Kasumi-1 (cell line): ENCODE measurements at regions not wholly inside any gene's neighbourhood (a gene's known extent, or its start where the extent isn't known, plus 50 kb on each side); places are given as distances from the start of the nearest gene placed in this dataset.

Experiments
- DNase-seq, 2 experiments: peaks; one replicate each; lab custom pipeline; 2025; lab: John Stamatoyannopoulos, UW

- DNase-seq: no peak
Observed at GRCh38 chr1:90200646-90201205, 205.8 kb downstream of the ZNF326 start.

DNA sequence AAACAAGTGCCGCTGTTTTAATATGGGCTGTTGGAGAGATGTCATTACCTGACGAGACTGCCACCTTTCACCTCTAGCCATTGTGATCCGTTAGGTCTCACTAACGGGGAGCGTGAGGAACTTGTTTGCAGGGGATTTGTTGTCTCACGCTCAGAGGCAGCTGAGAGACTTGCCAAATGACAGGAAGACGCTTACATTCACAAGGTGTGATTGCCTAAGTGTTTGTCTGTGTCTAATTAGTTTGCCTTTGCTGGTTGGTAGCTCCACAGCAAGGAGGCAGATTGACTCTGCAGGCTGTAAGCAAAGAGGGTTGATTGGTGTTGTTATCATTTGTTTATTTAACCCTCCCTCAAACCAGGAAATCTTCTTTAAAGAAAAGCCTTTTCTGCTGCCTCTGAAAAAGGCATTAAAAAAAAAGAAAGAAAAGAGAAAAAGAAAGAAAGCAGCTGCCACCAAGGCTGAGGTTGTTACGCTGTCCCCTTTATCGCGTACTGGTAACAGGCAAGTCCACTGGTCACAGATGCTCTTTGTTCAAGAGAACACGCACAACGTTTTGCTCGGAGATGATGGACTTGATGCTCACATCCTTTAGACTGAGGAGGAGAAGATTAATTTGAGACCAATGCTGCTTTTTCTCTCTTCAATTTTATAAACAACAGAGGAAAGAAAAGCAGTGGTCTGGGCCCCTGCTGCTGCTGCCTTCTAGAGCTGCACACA lies 203.9 kb downstream of the ZNF326 start:
- DNase-seq: no peak

- DNase-seq: no peak
Observed at GRCh38 chr1:90193116-90193515, 198.2 kb downstream of the ZNF326 start.

GRCh38 chr1:90192408-90192807 lies 197.5 kb downstream of the ZNF326 start:
- no peak for DNase-seq

GRCh38 chr1:90190523-90190922 lies 195.6 kb downstream of the ZNF326 start:
- DNase-seq: no peak

GRCh38 chr1:90189889-90190288 lies 195.0 kb downstream of the ZNF326 start:
- DNase-seq: no peak

DNA sequence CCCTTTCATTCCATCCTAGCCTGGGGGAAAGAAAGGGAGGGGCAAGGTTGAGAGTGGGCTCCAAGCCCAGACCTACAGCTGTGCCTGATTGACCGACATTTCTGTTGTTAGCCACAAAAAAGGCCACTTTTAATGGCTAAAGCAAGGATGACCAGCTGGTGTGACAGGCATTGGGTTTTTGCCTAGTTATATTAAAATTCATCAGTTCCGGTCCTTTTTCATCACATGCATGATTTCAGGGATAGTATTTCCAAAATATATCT lies 192.3 kb downstream of the ZNF326 start:
- DNase-seq: no peak

DNA sequence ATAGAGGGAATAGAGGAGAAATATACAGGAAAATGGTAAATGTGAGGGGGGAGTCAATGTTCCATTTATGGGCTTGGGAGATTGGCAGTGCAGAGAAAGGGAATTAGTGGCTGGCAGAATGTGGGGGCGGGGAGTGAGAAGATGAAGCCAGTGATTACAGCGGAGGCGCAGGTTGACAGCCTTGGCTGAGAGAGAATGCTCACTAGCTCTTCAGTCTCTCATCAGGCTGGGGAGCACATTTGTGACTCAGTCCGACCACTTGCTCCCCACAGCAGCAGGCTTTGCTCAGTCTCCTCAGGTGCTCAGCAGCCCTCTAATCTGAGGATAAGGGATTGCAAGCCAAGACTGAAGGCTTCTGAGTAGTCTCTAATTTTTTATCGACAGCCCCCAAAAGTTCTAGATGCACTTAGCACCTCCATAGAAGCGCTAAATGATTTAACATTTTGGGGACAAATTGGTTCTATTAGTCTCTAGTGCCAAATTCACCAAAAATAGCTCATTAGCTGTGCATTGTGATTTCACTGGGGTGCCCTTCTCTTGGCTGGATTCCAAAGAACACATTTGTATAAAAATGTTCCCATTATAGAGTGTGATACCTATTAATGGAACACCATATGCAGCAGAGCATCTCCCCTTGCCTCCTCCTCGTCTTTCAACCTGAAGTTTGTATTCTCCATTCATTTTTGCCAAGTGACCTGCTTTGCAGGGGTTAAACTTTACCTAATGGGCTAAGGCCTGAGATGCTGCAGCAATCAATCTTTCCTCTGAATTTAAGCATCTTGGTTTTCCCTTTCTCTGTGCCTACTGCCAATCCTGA lies 191.8 kb downstream of the ZNF326 start:
- no peak for DNase-seq

- no peak for DNase-seq
Observed at GRCh38 chr1:90176530-90176929, 181.6 kb downstream of the ZNF326 start.

GRCh38 chr1:90175490-90176167 lies 180.7 kb downstream of the ZNF326 start:
- no peak for DNase-seq

- DNase-seq: no peak
Observed at GRCh38 chr1:90174246-90174645, 179.3 kb downstream of the ZNF326 start.

DNA sequence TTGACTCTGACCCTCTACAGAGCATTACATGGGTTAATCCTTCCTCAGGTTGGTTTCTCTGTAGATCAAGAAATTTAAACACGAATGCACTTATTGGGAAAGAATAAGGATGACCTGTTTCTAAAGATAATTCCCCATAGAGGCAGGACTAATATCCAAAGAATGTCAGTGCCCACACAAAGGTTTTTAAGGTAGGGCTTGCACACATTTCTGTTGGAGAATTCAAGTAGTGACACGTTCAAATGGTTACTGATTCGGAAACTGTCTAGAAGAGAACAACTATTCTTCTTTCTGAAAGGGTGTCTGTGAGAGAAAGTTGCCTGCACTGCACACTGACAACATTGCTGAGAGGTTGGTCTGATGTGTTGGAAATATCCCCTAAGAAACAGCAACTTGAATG lies 167.3 kb downstream of the ZNF326 start:
- no peak for DNase-seq

- no peak for DNase-seq
Observed at GRCh38 chr1:90161625-90162024, 166.7 kb downstream of the ZNF326 start.

GRCh38 chr1:90155721-90156487 lies 161.0 kb downstream of the ZNF326 start:
- no peak for DNase-seq

- DNase-seq: no peak
Observed at GRCh38 chr1:90154711-90155110, 159.8 kb downstream of the ZNF326 start.

- no peak for DNase-seq
Observed at GRCh38 chr1:90149101-90149500, 154.2 kb downstream of the ZNF326 start.

GRCh38 chr1:90147093-90147492 lies 152.2 kb downstream of the ZNF326 start:
- no peak for DNase-seq

DNA sequence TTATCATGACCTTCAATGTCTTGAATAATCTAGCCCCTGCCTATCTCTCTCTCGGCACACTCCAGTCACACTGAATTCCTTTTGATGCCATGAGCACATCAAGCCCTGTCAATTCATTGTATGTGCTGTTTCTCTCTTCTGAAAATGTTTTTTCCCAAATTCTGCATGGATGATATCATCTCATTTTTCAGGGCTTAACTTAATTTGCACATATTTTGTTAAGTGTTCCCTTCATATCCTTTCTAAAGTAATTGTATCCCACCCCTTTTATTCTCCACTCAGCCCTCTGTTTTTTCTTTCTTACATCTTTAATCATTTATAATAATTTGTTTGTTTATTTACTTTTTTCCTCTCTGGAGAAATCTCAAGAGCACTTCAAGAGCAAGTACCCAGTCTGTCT lies 149.9 kb downstream of the ZNF326 start:
- DNase-seq: no peak

GRCh38 chr1:90143591-90143990 lies 148.7 kb downstream of the ZNF326 start:
- DNase-seq: no peak

DNA sequence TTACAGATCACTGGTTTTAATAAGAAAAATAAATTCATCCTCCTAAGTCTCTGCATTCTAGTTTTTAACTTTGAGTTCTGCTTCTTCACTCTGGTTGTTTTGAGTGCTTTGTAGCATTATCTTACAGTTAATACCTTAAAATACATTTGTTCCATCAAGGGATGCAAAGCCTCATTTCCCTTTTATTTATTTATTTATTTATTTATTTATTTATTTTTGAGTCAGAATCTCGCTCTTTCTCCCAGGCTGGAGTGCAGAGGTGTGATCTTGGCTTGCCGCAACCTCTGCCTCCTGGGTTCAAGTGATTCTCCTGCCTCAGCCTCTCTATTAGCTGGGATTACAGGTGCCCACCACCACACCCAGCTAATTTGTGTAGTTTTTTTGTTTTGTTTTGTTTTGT lies 147.8 kb downstream of the ZNF326 start:
- no peak for DNase-seq

DNA sequence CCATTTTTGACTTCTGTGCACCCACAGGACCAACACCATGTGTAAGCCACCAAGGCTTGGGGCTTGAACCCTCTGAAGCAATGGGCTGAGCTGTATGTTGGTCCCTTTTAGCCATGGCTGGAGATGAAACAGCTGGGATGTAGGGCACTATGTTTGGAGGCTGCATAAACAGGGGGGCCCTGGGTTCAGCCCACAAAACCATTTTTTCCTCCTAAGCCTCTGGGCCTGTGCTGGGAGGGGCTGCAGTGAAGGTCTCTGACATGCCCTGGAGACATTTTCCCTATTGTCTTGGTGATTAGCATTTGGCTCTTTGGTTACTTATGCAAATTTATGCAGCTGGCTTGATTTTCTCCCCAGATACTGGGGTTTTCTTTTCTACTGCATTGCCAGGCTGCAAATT lies 144.9 kb downstream of the ZNF326 start:
- no peak for DNase-seq

GRCh38 chr1:90135286-90135685 lies 140.4 kb downstream of the ZNF326 start:
- DNase-seq: no peak
